Right lobe of liver (tissue), 4 donors: ENCODE measurements at regions not wholly inside any gene's neighbourhood (a gene's known extent, or its start where the extent isn't known, plus 50 kb on each side); places are given as distances from the start of the nearest gene placed in this dataset.
"Not testable (repeated sequence)": the region's sequence is repeated elsewhere in the genome, so short reads cannot be mapped to it uniquely, and the experiment has no call there.

Experiments
- CTCF ChIP-seq, 4 donors: fragments of 200-600 bp in 3 of 4; fragments of 450-650 bp in 1 of 4; IDR thresholded peaks; one replicate each; pipeline versions ENCODE4 v1.5.1 to v1.8.0; 2016 to 2022; ENCODE audit warnings: antibody characterized with exemption in 4 of 4, mild to moderate bottlenecking in 2 of 4
- POLR2A ChIP-seq: fragments of 450-650 bp; IDR thresholded peaks from one replicate; pipeline ENCODE4 v1.6.1; 2017; ENCODE audit warnings: antibody characterized with exemption, mild to moderate bottlenecking
- donor health status: DM: no; HTN: no; CAD: no.
- donor health status: DM: no; HTN: no; CAD: no.
- donor health status: DM: no; HTN: yes; CAD: no.

- not testable (repeated sequence) for TF ChIP-seq CTCF (IDR thresholded peaks at IDR 0.05); POLR2A
Observed at GRCh38 chr16:18710659-18711058, 79.5 kb downstream of the RPS15A start.
